ENCODE measurements at regions not wholly inside any gene's neighbourhood (a gene's known extent, or its start where the extent isn't known, plus 50 kb on each side); places are given as distances from the start of the nearest gene placed in this dataset.

- TF ChIP-seq POLR2A (IDR thresholded peaks at IDR 0.05), result no peak
- TF ChIP-seq CTCF (IDR thresholded peaks at IDR 0.05), result no peak
Observed at GRCh38 chr11:86187027-86187426, 57.5 kb upstream of the EED start.
